Ascending aorta (tissue), 2 donors: ENCODE measurements at regions not wholly inside any gene's neighbourhood (a gene's known extent, or its start where the extent isn't known, plus 50 kb on each side); places are given as distances from the start of the nearest gene placed in this dataset.

Experiments used
- DNase-seq, 2 donors: peaks; one replicate each; pipeline ENCODE4 v3.0.0-alpha.2; 2019; ENCODE audit warnings: low spot score in 2 of 2
- H3K27ac ChIP-seq, 2 donors: fragments of 200-600 bp; sonication (generic); one replicate each; pipeline ENCODE4 v1.5.1; 2016 to 2017; ENCODE audit warnings: mild to moderate bottlenecking in 1 of 2
- H3K27me3 ChIP-seq: fragments of 200-600 bp; sonication (generic); one replicate; pipeline ENCODE4 v1.5.1; 2017
- H3K36me3 ChIP-seq, 2 donors: fragments of 200-600 bp; sonication (generic); one replicate each; pipeline ENCODE4 v1.5.1; 2016
- H3K4me1 ChIP-seq, 2 donors: fragments of 200-600 bp; sonication (generic); one replicate each; pipeline ENCODE4 v1.5.1; 2016 to 2017; ENCODE audit warnings: mild to moderate bottlenecking in 1 of 2
- H3K4me3 ChIP-seq, 2 donors: fragments of 200-600 bp; sonication (generic); one replicate each; pipeline ENCODE4 v1.5.1; 2016 to 2017; ENCODE audit warnings: mild to moderate bottlenecking in 1 of 2
- H3K9me3 ChIP-seq, 2 donors: fragments of 200-600 bp; sonication (generic); one replicate each; pipeline ENCODE4 v1.5.1; 2016
- intact Hi-C: fragments of 100-400 bp; cut with DNase I; formaldehyde crosslinking; loops from one replicate; pipeline ENCODE4 v1.15.1; 2023
- TF ChIP-seq, protein P1 (sequence below), 3 experiments: fragments of 200-600 bp in 2 of 3; fragments of 450-650 bp in 1 of 3; sonication (generic) in 2 of 3; IDR thresholded peaks; one replicate each; pipeline ENCODE4 v1.5.1; 2016 to 2019; ENCODE audit warnings: antibody characterized with exemption in 3 of 3, mild to moderate bottlenecking in 1 of 3, moderate library complexity in 1 of 3

GRCh38 chr1:18554597-18554996 is 73.9 kb downstream of the KLHDC7A start:
- no peak overlapping the region for H3K4me3 ChIP-seq
- TF ChIP-seq, protein P1, sequence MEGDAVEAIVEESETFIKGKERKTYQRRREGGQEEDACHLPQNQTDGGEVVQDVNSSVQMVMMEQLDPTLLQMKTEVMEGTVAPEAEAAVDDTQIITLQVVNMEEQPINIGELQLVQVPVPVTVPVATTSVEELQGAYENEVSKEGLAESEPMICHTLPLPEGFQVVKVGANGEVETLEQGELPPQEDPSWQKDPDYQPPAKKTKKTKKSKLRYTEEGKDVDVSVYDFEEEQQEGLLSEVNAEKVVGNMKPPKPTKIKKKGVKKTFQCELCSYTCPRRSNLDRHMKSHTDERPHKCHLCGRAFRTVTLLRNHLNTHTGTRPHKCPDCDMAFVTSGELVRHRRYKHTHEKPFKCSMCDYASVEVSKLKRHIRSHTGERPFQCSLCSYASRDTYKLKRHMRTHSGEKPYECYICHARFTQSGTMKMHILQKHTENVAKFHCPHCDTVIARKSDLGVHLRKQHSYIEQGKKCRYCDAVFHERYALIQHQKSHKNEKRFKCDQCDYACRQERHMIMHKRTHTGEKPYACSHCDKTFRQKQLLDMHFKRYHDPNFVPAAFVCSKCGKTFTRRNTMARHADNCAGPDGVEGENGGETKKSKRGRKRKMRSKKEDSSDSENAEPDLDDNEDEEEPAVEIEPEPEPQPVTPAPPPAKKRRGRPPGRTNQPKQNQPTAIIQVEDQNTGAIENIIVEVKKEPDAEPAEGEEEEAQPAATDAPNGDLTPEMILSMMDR (IDR thresholded peaks at IDR 0.05) = no peak
- DNase-seq = no peak
- H3K27ac ChIP-seq = no peak overlapping the region
- no peaks in the 10 kb centered on the region for H3K36me3 ChIP-seq
- no peaks in the 10 kb centered on the region for H3K4me1 ChIP-seq
- intact Hi-C loops = no loop called here
- H3K9me3 ChIP-seq = no peaks in the 10 kb centered on the region
- peaks cover 7% of the 10 kb centered on the region for H3K27me3 ChIP-seq

GRCh38 chr1:18555036-18555435 is 74.3 kb downstream of the KLHDC7A start:
- intact Hi-C loops = no loop called here
- no peaks in the 10 kb centered on the region for H3K4me1 ChIP-seq
- no peak for DNase-seq
- no peaks in the 10 kb centered on the region for H3K9me3 ChIP-seq
- peaks cover 7% of the 10 kb centered on the region for H3K27me3 ChIP-seq
- no peaks in the 10 kb centered on the region for H3K36me3 ChIP-seq
- TF ChIP-seq, protein P1 (IDR thresholded peaks at IDR 0.05) = no peak
- H3K4me3 ChIP-seq = no peak overlapping the region
- no peak overlapping the region for H3K27ac ChIP-seq

DNA sequence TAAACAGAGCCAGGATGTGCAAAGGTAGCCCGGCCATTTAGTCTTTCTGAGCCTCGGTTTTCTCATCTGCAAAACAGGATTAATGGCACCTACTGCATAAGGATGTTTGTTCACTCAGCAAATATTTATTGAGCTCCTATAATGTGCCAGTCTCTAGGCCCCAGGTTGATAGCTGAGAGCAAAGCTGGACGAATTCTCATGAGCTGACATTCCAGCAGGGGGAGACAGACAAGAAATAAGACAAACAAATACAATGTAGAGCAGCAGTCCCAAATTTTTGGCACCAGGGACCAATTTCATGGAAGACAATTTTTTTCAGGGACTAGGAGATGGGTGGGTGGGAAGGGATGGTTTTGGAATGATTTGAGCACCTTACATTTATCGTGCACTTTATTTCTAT is 74.3 kb upstream of the PAX7 start:
- intact Hi-C loops = no loop called here
- H3K4me3 ChIP-seq = no peak overlapping the region
- H3K27ac ChIP-seq = no peak overlapping the region
- no peak for DNase-seq
- no peaks in the 10 kb centered on the region for H3K36me3 ChIP-seq
- H3K4me1 ChIP-seq = no peaks in the 10 kb centered on the region
- TF ChIP-seq, protein P1 (IDR thresholded peaks at IDR 0.05) = no peak
- no peaks in the 10 kb centered on the region for H3K9me3 ChIP-seq
- H3K27me3 ChIP-seq = peaks cover 7% of the 10 kb centered on the region

DNA sequence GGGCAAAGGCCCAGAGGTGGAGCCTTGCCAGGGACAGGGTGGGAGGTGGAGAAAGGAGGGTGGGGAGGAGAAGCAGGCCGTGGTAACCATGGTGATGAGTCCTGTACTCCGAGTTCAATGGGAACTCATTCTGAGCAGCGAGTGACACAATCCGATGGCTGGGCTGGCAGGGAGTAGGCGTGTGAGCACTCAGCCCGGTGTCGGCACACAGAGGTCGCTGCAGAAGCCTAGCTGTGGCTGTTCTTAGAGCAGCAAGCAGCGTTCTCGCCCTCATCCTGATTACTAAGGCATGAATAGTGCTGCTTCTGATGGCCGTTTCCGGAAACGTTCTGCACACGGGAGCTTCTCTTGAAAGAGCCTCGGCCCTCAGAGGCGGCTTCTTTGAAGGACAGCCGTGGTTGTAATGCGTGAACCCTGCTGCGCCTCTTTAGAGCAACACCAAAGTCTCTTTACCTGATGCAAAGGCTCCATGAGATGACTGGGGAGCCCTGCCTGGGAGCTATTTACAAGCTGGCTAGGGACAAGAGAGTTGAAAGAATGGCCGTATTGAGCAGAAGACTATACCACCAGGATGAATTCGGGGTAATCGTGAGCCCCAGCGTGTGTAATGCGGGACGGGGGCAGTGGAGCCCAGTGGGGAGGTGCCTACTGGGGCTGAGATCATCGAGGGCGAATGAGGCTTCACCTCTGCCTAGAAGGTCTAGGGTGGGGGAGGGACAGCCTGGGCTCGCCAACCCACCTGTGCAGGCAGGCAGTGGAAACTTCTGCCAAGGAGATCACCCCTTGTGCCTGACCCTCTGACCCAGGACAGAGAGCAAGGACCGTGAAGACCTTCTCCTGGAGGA is 72.8 kb upstream of the PAX7 start:
- Histone ChIP-seq H3K27ac (no peak overlapping the region), H3K4me1 (no peaks in the 10 kb centered on the region), H3K4me3 (no peak overlapping the region), H3K36me3 (no peaks in the 10 kb centered on the region), H3K9me3 (no peaks in the 10 kb centered on the region), H3K27me3 (peaks cover 7% of the 10 kb centered on the region)
- TF ChIP-seq, protein P1 (IDR thresholded peaks at IDR 0.05) = no peak
- DNase-seq = no peak
- intact Hi-C loops = no loop called here

DNA sequence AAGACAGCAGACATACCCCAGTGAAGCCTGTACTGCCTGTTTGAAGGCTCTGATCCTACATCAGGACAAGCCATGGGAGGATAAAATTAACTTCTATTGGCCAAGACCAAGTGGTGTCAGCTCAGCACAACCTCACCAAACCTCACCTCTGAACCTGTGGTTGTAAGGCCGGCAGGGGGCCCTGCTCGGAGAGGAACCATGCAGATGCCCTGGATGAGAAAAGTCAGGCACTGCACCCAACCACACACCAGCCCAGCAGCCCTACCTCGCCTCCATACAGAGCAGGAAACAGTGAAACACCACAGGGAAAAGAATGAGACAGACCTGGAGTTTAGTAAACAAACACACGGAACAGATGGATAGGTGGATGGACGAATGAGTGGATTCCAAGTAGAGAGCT is 70.0 kb upstream of the PAX7 start:
- no peaks in the 10 kb centered on the region for H3K9me3 ChIP-seq
- peaks cover 9% of the 10 kb centered on the region for H3K27me3 ChIP-seq
- no peaks in the 10 kb centered on the region for H3K36me3 ChIP-seq
- no peak for DNase-seq
- H3K4me3 ChIP-seq = no peak overlapping the region
- H3K4me1 ChIP-seq = no peaks in the 10 kb centered on the region
- intact Hi-C loops = no loop called here
- TF ChIP-seq, protein P1 (IDR thresholded peaks at IDR 0.05) = no peak
- no peak overlapping the region for H3K27ac ChIP-seq
